GM12878 (cell line): ENCODE measurements at regions not wholly inside any gene's neighbourhood (a gene's known extent, or its start where the extent isn't known, plus 50 kb on each side); places are given as distances from the start of the nearest gene placed in this dataset.

ENCODE experiments used
- ATAC-seq: fragments of 200-7000 bp; cut with Tn5 transposase; 3 replicates; pipeline ENCODE4 v1.9.1; 2020; ENCODE audit warnings: mild to moderate bottlenecking, moderate library complexity
- BruUV-seq: library from RNA; stranded (reverse); fragments of 400-500 nt; replicated peaks from 2 replicates; lab custom pipeline; 2021; lab: Mats Ljungman, UMichigan
- CTCF ChIA-PET: fragments of 300-600 bp; sonication (Branson Sonifier 250); formaldehyde crosslinking; extraction: SDS; loops from one replicate; lab custom pipeline; 2021; ENCODE audit warnings: inconsistent platforms; lab: Yijun Ruan, JAX
- POLR2A ChIA-PET: fragments of 350-600 bp; formaldehyde crosslinking; extraction: SDS; loops from one replicate; lab custom pipeline; 2021; ENCODE audit warnings: inconsistent platforms; lab: Charles Lee
- RAD21 ChIA-PET: fragments of 300-600 bp; sonication (Branson Sonifier 250); formaldehyde crosslinking; loops from one replicate; lab custom pipeline; 2023; ENCODE audit warnings: antibody characterized with exemption; ENCODE audit not compliant: unreplicated experiment; lab: Charles Lee
- SMC1A ChIA-PET: fragments of 300-600 bp; sonication (Branson Sonifier 250); formaldehyde crosslinking; loops from one replicate; lab custom pipeline; 2023; ENCODE audit not compliant: unreplicated experiment, uncharacterized antibody; lab: Charles Lee
- DNase-seq: peaks from one replicate; pipeline ENCODE4 v3.0.0-alpha.2; 2011; ENCODE audit warnings: low read depth, low spot score
- FAIRE-seq: peaks from 3 replicates; lab custom pipeline; 2011; peaks lifted over from hg19 to GRCh38; lab: Jason Lieb, UNC
- H2AFZ ChIP-seq: 2 replicates; pipeline ENCODE4 v1.6.0; 2011; ENCODE audit warnings: low read depth, low read length, control low read depth; ENCODE audit not compliant: control insufficient read depth
- H3K27ac ChIP-seq: 2 replicates; pipeline ENCODE4 v1.5.1; 2011; ENCODE audit warnings: control low read depth; ENCODE audit not compliant: control insufficient read depth, insufficient read depth
- H3K27me3 ChIP-seq, 2 experiments: replicated peaks in 1 of 2; 2 replicates each; pipeline versions ENCODE4 v1.6.0 to v1.6.1; 2011; ENCODE audit warnings: low read length in 1 of 2; ENCODE audit not compliant: control insufficient read depth in 2 of 2, insufficient read depth in 2 of 2
- H3K36me3 ChIP-seq, 2 experiments: 2 replicates each; pipeline ENCODE4 v1.5.1; 2011; ENCODE audit warnings: low read length in 1 of 2; ENCODE audit not compliant: control insufficient read depth in 2 of 2, insufficient read depth in 2 of 2
- H3K4me1 ChIP-seq: 2 replicates; pipeline ENCODE4 v1.6.1; 2011; ENCODE audit warnings: mild to moderate bottlenecking, low read length, moderate library complexity, mixed read lengths; ENCODE audit not compliant: control insufficient read depth, insufficient read depth
- H3K4me2 ChIP-seq: 2 replicates; pipeline ENCODE4 v1.6.0; 2011; ENCODE audit warnings: control low read depth; ENCODE audit not compliant: control insufficient read depth, insufficient read depth
- H3K4me3 ChIP-seq: fragments of 200-600 bp; sonication (generic); 2 replicates; pipeline ENCODE4 v1.5.1; 2016
- H3K79me2 ChIP-seq: 2 replicates; pipeline ENCODE4 v1.6.0; 2011; ENCODE audit warnings: low read length; ENCODE audit not compliant: control insufficient read depth, insufficient read depth
- H3K9ac ChIP-seq: 2 replicates; pipeline ENCODE4 v1.8.0; 2011; ENCODE audit warnings: low read length, control low read depth, mixed read lengths; ENCODE audit not compliant: control insufficient read depth, insufficient read depth
- H3K9me3 ChIP-seq: replicated peaks from 3 replicates; pipeline ENCODE4 v1.5.1; 2011; ENCODE audit warnings: mild to moderate bottlenecking, low read length; ENCODE audit not compliant: control insufficient read depth, insufficient read depth
- H4K20me1 ChIP-seq: 2 replicates; pipeline ENCODE4 v1.6.0; 2011; ENCODE audit not compliant: control insufficient read depth, insufficient read depth
- CBX5 ChIP-seq: sonication (generic); IDR thresholded peaks from 2 replicates; pipeline ENCODE4 v1.6.1; 2016; ENCODE audit warnings: low read depth, moderate library complexity, mild to moderate bottlenecking, inconsistent platforms
- CEBPB ChIP-seq, 2 experiments: fragments of 150-350 bp in 1 of 2; IDR thresholded peaks; 2 replicates each; pipeline ENCODE4 v1.6.1; 2012 to 2014; ENCODE audit warnings: low read depth in 2 of 2, low read length in 2 of 2, borderline replicate concordance in 1 of 2, inconsistent platforms in 1 of 2
- CHD1 ChIP-seq: IDR thresholded peaks from 2 replicates; pipeline ENCODE4 v1.6.1; 2012; ENCODE audit warnings: low read depth, low read length, improper control_type of control experiment
- CREM ChIP-seq: IDR thresholded peaks from 2 replicates; pipeline ENCODE4 v1.6.1; 2014; ENCODE audit warnings: antibody characterized with exemption, low read depth
- E2F4 ChIP-seq: IDR thresholded peaks from 2 replicates; pipeline ENCODE4 v1.6.1; 2012; ENCODE audit warnings: low read depth, low read length, improper control_type of control experiment
- JUND ChIP-seq: IDR thresholded peaks from 2 replicates; pipeline ENCODE4 v1.6.1; 2012; ENCODE audit warnings: low read depth, mild to moderate bottlenecking, low read length, improper control_type of control experiment, moderate library complexity
- MLLT1 ChIP-seq: fragments of 450-650 bp; IDR thresholded peaks from 2 replicates; pipeline ENCODE4 v1.6.1; 2016; ENCODE audit warnings: mild to moderate bottlenecking
- NR2C2 ChIP-seq: IDR thresholded peaks from 2 replicates; pipeline ENCODE4 v1.6.1; 2011; ENCODE audit warnings: borderline replicate concordance, low read depth; ENCODE audit not compliant: control insufficient read depth, insufficient read length
- STAT3 ChIP-seq: IDR thresholded peaks from 2 replicates; pipeline ENCODE4 v1.6.1; 2011; ENCODE audit warnings: low read depth, low read length, improper control_type of control experiment
- TBL1XR1 ChIP-seq: IDR thresholded peaks from 2 replicates; pipeline ENCODE4 v1.6.1; 2012; ENCODE audit warnings: low read depth, low read length, improper control_type of control experiment
- YY1 ChIP-seq: IDR thresholded peaks from 2 replicates; pipeline ENCODE4 v1.6.1; 2011; ENCODE audit warnings: low read depth, mild to moderate bottlenecking, low read length
- ZNF24 ChIP-seq: fragments of 450-650 bp; IDR thresholded peaks from 2 replicates; pipeline ENCODE4 v1.6.1; 2017; ENCODE audit warnings: antibody characterized with exemption, mild to moderate bottlenecking
- ZNF274 ChIP-seq: IDR thresholded peaks from one replicate; pipeline ENCODE4 v1.8.0; 2011; ENCODE audit not compliant: insufficient read length, insufficient read depth
- ZSCAN29 ChIP-seq: fragments of 450-650 bp; IDR thresholded peaks from 2 replicates; pipeline ENCODE4 v1.6.1; 2017; ENCODE audit warnings: mild to moderate bottlenecking, moderate library complexity
- WGBS: methylation state at CpG from one replicate; pipeline ENCODE4 v1.1.6; 2016; ENCODE audit warnings: low lambda C conversion rate; ENCODE audit not compliant: insufficient replicate concordance, insufficient coverage; ENCODE audit errors: missing lambda C conversion rate; 5-methylcytosine and 5-hydroxymethylcytosine counted together
- in situ Hi-C: fragments of 300-500 bp; cut with MboI; formaldehyde crosslinking; loops from 9 replicates; pipeline ENCODE4 v1.14.3; 2018; ENCODE audit warnings: mixed read lengths
- intact Hi-C: fragments of 100-400 bp; cut with micrococcal nuclease; formaldehyde crosslinking; loops from one replicate; pipeline ENCODE4 v1.14.2; 2022; ENCODE audit not compliant: unreplicated experiment
- TF ChIP-seq, protein P1 (sequence below): IDR thresholded peaks from 2 replicates; pipeline ENCODE4 v1.6.1; 2012; ENCODE audit warnings: low read length, inconsistent platforms
- TF ChIP-seq, protein P2 (sequence below): IDR thresholded peaks from 2 replicates; pipeline ENCODE4 v1.6.1; 2011; ENCODE audit warnings: mild to moderate bottlenecking, low read depth, low read length, moderate library complexity; ENCODE audit not compliant: insufficient replicate concordance

DNA sequence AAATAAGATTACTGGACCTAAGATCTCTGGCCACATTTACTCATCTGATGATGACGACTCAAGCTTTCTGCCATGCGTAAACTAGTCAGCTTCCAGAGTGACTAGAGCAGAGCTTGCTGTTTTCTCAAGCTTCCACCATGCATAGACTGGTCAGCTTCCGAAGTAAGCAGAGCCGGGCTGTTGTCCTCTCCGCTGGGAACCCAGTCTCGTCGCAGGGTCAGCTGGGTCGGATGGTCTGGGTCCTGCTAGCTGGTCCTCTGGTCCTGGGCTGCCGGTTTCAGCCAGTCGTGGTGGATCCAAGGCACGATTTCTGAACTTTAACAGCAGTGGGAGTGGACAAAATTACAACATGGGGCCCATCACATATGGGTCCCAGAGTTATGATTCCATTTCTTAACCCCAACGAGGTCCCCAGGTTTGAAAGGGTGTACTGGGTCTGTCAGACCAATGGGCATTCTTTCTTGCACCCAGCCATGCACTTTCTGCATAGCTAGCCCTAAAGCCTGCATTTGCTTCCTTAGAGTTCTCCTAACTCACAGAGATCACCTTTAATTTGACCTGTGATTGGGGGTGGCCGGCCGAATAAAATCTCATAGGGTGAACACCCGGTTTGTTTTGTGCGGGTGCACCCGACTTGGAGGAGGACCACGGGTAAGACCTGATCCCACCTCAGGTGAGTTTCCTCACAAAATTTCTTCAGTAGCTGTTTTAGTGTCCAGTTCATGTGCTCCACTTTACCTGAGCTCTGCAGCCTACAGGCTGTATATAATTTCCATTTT is 1312.8 kb downstream of the TMEM121 start:
- no TSS peak for BruUV-seq
- Histone ChIP-seq H3K4me3 (no peak overlapping the region), H3K36me3 (no peaks in the 10 kb centered on the region), H3K27ac (no peak overlapping the region), H3K4me2 (no peak overlapping the region), H3K9me3 (no peaks in the 10 kb centered on the region), H3K27me3 (no peaks in the 10 kb centered on the region), H3K4me1 (peaks cover 5% of the 10 kb centered on the region; the same call in 1 of the 2 replicates), H2AFZ (no peak overlapping the region), H3K9ac (no peak overlapping the region), H4K20me1 (no peaks in the 10 kb centered on the region), H3K79me2 (no peaks in the 10 kb centered on the region)
- in situ Hi-C loops (no loop called here), intact Hi-C loops (no loop called here)
- no peak for TF ChIP-seq CBX5
- TF ChIP-seq CHD1 = no peak
- TF ChIP-seq, protein P1, sequence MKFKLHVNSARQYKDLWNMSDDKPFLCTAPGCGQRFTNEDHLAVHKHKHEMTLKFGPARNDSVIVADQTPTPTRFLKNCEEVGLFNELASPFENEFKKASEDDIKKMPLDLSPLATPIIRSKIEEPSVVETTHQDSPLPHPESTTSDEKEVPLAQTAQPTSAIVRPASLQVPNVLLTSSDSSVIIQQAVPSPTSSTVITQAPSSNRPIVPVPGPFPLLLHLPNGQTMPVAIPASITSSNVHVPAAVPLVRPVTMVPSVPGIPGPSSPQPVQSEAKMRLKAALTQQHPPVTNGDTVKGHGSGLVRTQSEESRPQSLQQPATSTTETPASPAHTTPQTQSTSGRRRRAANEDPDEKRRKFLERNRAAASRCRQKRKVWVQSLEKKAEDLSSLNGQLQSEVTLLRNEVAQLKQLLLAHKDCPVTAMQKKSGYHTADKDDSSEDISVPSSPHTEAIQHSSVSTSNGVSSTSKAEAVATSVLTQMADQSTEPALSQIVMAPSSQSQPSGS = no peak
- TF ChIP-seq JUND = no peak
- TF ChIP-seq MLLT1 = no peak
- TF ChIP-seq E2F4 = no peak
- no peak for TF ChIP-seq STAT3
- no peak for TF ChIP-seq YY1
- no peak for TF ChIP-seq ZNF24
- TF ChIP-seq, protein P2, sequence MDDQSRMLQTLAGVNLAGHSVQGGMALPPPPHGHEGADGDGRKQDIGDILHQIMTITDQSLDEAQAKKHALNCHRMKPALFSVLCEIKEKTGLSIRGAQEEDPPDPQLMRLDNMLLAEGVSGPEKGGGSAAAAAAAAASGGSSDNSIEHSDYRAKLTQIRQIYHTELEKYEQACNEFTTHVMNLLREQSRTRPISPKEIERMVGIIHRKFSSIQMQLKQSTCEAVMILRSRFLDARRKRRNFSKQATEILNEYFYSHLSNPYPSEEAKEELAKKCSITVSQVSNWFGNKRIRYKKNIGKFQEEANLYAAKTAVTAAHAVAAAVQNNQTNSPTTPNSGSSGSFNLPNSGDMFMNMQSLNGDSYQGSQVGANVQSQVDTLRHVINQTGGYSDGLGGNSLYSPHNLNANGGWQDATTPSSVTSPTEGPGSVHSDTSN = no peak
- TF ChIP-seq ZNF274 = no peak
- no peak for TF ChIP-seq NR2C2
- no peak for TF ChIP-seq CREM
- no peak for TF ChIP-seq CEBPB (IDR thresholded peaks at IDR 0.05; ENCODE audit: borderline replicate concordance in 1 of 2, low read depth in 2 of 2, low read length in 2 of 2)
- no peak for TF ChIP-seq TBL1XR1
- TF ChIP-seq ZSCAN29 = no peak
- 79% methylated on average over 18 of the region's 18 CpGs for WGBS
- POLR2A ChIA-PET = interaction anchor here (0.9 kb wide), 1 partner anchor 34 kb away, joined by 3 read pairs; no protein-coding TSS in a partner anchor
- no peak for DNase-seq
- SMC1A ChIA-PET = interaction anchor here (0.6 to 16.0 kb wide), 4 partner anchors 8 to 37 kb away, joined by 3 to 244 read pairs (median 12); no protein-coding TSS in a partner anchor
- CTCF ChIA-PET = interaction anchor here (0.7 to 17.9 kb wide), 5 partner anchors 10 to 421 kb away, joined by 3 to 605 read pairs (median 3); no protein-coding TSS in a partner anchor
- FAIRE-seq = no peak
- RAD21 ChIA-PET = interaction anchor here (1.3 to 2.5 kb wide), 3 partner anchors 8 to 34 kb away, joined by 3 to 17 read pairs (median 11); no protein-coding TSS in a partner anchor
- ATAC-seq = no peak
